K562 (cell line): ENCODE measurements at regions not wholly inside any gene's neighbourhood (a gene's known extent, or its start where the extent isn't known, plus 50 kb on each side); places are given as distances from the start of the nearest gene placed in this dataset.

Experiments used
- ATAC-seq: fragments of 200-7000 bp; cut with Tn5 transposase; 3 replicates; pipeline ENCODE4 v1.9.1; 2020; ENCODE audit warnings: moderate library complexity
- BruUV-seq: library from RNA; stranded (reverse); fragments of 400-500 nt; replicated peaks from 2 replicates; lab custom pipeline; 2021; lab: Mats Ljungman, UMichigan
- CTCF ChIA-PET: fragments of 300-600 bp; formaldehyde crosslinking; extraction: SDS; loops from one replicate; lab custom pipeline; 2021; ENCODE audit warnings: low intra/inter-chr PET ratio; lab: Yijun Ruan, JAX
- POLR2A ChIA-PET: fragments of 300-600, 350-650 bp; sonication (Branson Sonifier 250); formaldehyde crosslinking; extraction: SDS; loops from one replicate; lab custom pipeline; 2021; ENCODE audit warnings: antibody characterized with exemption, inconsistent platforms; lab: Yijun Ruan, JAX
- DNase-seq, 4 experiments: peaks; one replicate each; pipeline versions ENCODE4 v3.0.0 to v3.0.0-alpha.2; 2011 to 2018; ENCODE audit warnings: low spot score in 3 of 4, mixed read lengths in 3 of 4; ENCODE audit errors: extremely low read depth in 1 of 4
- FAIRE-seq: peaks from 2 replicates; lab custom pipeline; 2011; peaks lifted over from hg19 to GRCh38; lab: Jason Lieb, UNC
- H2AFZ ChIP-seq: 2 replicates; pipeline ENCODE4 v1.6.0; 2011; ENCODE audit warnings: low read depth, low read length, control low read depth, inconsistent platforms
- H3K27ac ChIP-seq: fragments of 200-600 bp; 3 replicates; pipeline ENCODE4 v1.8.0; 2011; ENCODE audit warnings: low read depth, mild to moderate bottlenecking, control low read depth, inconsistent platforms, low read length, moderate library complexity, mixed read lengths; ENCODE audit errors: extremely low read depth
- H3K27me3 ChIP-seq, 2 experiments: fragments of 300-600 bp in 1 of 2; 2 replicates in 1 of 2; 3 replicates in 1 of 2; pipeline versions ENCODE4 v1.6.0 to v1.8.0; 2011; ENCODE audit warnings: inconsistent platforms in 2 of 2, low read length in 2 of 2, mild to moderate bottlenecking in 1 of 2, mixed read lengths in 1 of 2, moderate library complexity in 1 of 2; ENCODE audit not compliant: control insufficient read depth in 2 of 2, insufficient read depth in 2 of 2
- H3K36me3 ChIP-seq: fragments of 300-600 bp; 3 replicates; pipeline ENCODE4 v1.8.0; 2011; ENCODE audit warnings: mild to moderate bottlenecking, low read length, inconsistent platforms; ENCODE audit not compliant: control insufficient read depth, insufficient read depth
- H3K4me1 ChIP-seq, 2 experiments: fragments of 200-600 bp in 1 of 2; replicated peaks in 1 of 2; 2 replicates in 1 of 2; 3 replicates in 1 of 2; pipeline versions ENCODE4 v1.5.1 to v1.8.0; 2011; ENCODE audit warnings: inconsistent platforms in 2 of 2, low read length in 2 of 2, mild to moderate bottlenecking in 1 of 2, mixed read lengths in 1 of 2, moderate library complexity in 1 of 2; ENCODE audit not compliant: control insufficient read depth in 2 of 2, insufficient read depth in 2 of 2
- H3K4me2 ChIP-seq: 2 replicates; pipeline ENCODE4 v1.6.1; 2011; ENCODE audit warnings: low read length, control low read depth, inconsistent platforms, mixed read lengths; ENCODE audit not compliant: insufficient read depth
- H3K4me3 ChIP-seq: fragments of 200-600 bp; sonication (generic), shearing (Covaris generic); 2 replicates; pipeline ENCODE4 v1.5.1; 2016; ENCODE audit warnings: control low read depth, inconsistent platforms
- H3K79me2 ChIP-seq: fragments of 200-600 bp; 3 replicates; pipeline ENCODE4 v1.8.0; 2011; ENCODE audit warnings: low read length, inconsistent platforms; ENCODE audit not compliant: control insufficient read depth, insufficient read depth
- H3K9ac ChIP-seq, 2 experiments: 2 replicates each; pipeline versions ENCODE4 v1.6.0 to v1.6.1; 2011; ENCODE audit warnings: low read depth in 2 of 2, low read length in 2 of 2, control low read depth in 1 of 2, inconsistent platforms in 1 of 2, mild to moderate bottlenecking in 1 of 2, mixed read lengths in 1 of 2; ENCODE audit not compliant: insufficient read depth in 1 of 2
- H3K9me1 ChIP-seq: one replicate; pipeline ENCODE4 v1.6.0; 2011; ENCODE audit warnings: inconsistent platforms, mild to moderate bottlenecking, low read length, moderate library complexity; ENCODE audit not compliant: control insufficient read depth, insufficient read depth
- H3K9me3 ChIP-seq: replicated peaks from 2 replicates; pipeline ENCODE4 v1.5.1; 2011; ENCODE audit warnings: low read depth, low read length, inconsistent platforms; ENCODE audit not compliant: control insufficient read depth, insufficient read depth
- H4K20me1 ChIP-seq: replicated peaks from 2 replicates; pipeline ENCODE4 v1.6.1; 2011; ENCODE audit warnings: low read length, inconsistent platforms, mixed read lengths; ENCODE audit not compliant: control insufficient read depth, insufficient read depth
- ADNP ChIP-seq: fragments of 200-800 bp; sonication (Bioruptor generic); IDR thresholded peaks from 2 replicates; pipeline ENCODE4 v1.6.1; 2016; ENCODE audit warnings: missing genetic modification characterization, missing compliant biosample characterization
- BRCA1 ChIP-seq, 2 experiments: fragments of 450-650 bp in 1 of 2; sonication (generic) in 1 of 2; formaldehyde crosslinking in 1 of 2; IDR thresholded peaks; 2 replicates each; pipeline versions ENCODE4 v1.5.0 to v1.6.1; 2017 to 2020; ENCODE audit warnings: mild to moderate bottlenecking in 1 of 2, missing genetic modification reagents in 1 of 2
- EGR1 ChIP-seq: fragments of 450-650 bp; conservative IDR thresholded peaks from 2 replicates; pipeline ENCODE4 v1.6.1; 2017; ENCODE audit warnings: mild to moderate bottlenecking
- FOXM1 ChIP-seq, 2 experiments: fragments of 450-650 bp in 1 of 2; sonication (generic) in 1 of 2; formaldehyde crosslinking in 1 of 2; IDR thresholded peaks; 2 replicates each; pipeline versions ENCODE4 v1.6.1 to v1.9.0; 2017 to 2022; ENCODE audit warnings: low read depth in 2 of 2, mild to moderate bottlenecking in 2 of 2, missing genetic modification reagents in 1 of 2, moderate library complexity in 1 of 2
- GABPB1 ChIP-seq: sonication (generic); formaldehyde crosslinking; IDR thresholded peaks from 2 replicates; pipeline ENCODE4 v1.8.0; 2022; ENCODE audit warnings: mild to moderate bottlenecking, missing genetic modification reagents
- HIVEP1 ChIP-seq: fragments of 250-450 bp; sonication (Bioruptor Pico); IDR thresholded peaks from 2 replicates; pipeline ENCODE4 v1.4.0; 2020; ENCODE audit warnings: mild to moderate bottlenecking
- TRIM28 ChIP-seq: fragments of 450-650 bp; IDR thresholded peaks from 2 replicates; pipeline ENCODE4 v1.6.1; 2017
- ZNF639 ChIP-seq, 2 experiments: fragments of 200-800 bp in 1 of 2; sonication (Bioruptor generic) in 1 of 2; sonication (generic) in 1 of 2; formaldehyde crosslinking in 1 of 2; IDR thresholded peaks in 1 of 2; conservative IDR thresholded peaks in 1 of 2; 2 replicates each; pipeline versions ENCODE4 v1.5.0 to v1.6.1; 2016 to 2020; ENCODE audit warnings: missing compliant biosample characterization in 1 of 2, missing genetic modification characterization in 1 of 2, missing genetic modification reagents in 1 of 2
- ZNF644 ChIP-seq: fragments of 200-800 bp; sonication (Bioruptor generic); IDR thresholded peaks from 2 replicates; pipeline ENCODE4 v1.6.1; 2016; ENCODE audit warnings: low read depth, missing genetic modification characterization, missing compliant biosample characterization
- WGBS: fragments of 100-300 bp; shearing (Covaris generic); methylation state at CpG from one replicate; pipeline ENCODE4 v1.1.6; 2016; ENCODE audit warnings: low coverage, mixed read lengths; ENCODE audit not compliant: insufficient coverage; ENCODE audit errors: missing lambda C conversion rate; 5-methylcytosine and 5-hydroxymethylcytosine counted together
- in situ Hi-C: fragments of 300-500 bp; cut with MboI; formaldehyde crosslinking; loops from 4 replicates; pipeline ENCODE4 v1.15.0; 2018; ENCODE audit warnings: inconsistent platforms, mixed read lengths
- intact Hi-C: fragments of 100-400 bp; cut with micrococcal nuclease; formaldehyde crosslinking; loops from 2 replicates; pipeline ENCODE4 v1.14.2; 2022
- TF ChIP-seq, protein P1 (sequence below): fragments of 450-650 bp; IDR thresholded peaks from 2 replicates; pipeline ENCODE4 v1.6.1; 2017; ENCODE audit warnings: antibody characterized with exemption
- TF ChIP-seq, protein P2 (sequence below): fragments of 250-450 bp; sonication (Bioruptor Pico); IDR thresholded peaks from 2 replicates; pipeline ENCODE4 v1.8.0; 2022; ENCODE audit warnings: moderate library complexity, mild to moderate bottlenecking, inconsistent platforms
- TF ChIP-seq, protein P3 (sequence below): sonication (generic); formaldehyde crosslinking; IDR thresholded peaks from 2 replicates; pipeline ENCODE4 v1.8.1; 2023; ENCODE audit warnings: missing genetic modification reagents, mild to moderate bottlenecking, borderline replicate concordance

GRCh38 chr13:104008075-104008474 is 941.9 kb upstream of the SLC10A2 start:
- no peak for ATAC-seq
- no peak overlapping the region for H3K27ac ChIP-seq
- H3K9me1 ChIP-seq: no peaks in the 10 kb centered on the region
- H3K79me2 ChIP-seq: no peaks in the 10 kb centered on the region
- no peak overlapping the region for H3K9ac ChIP-seq
- FAIRE-seq: no peak
- no peaks in the 10 kb centered on the region for H3K27me3 ChIP-seq
- BruUV-seq: no TSS peak
- H3K9me3 ChIP-seq: no peaks in the 10 kb centered on the region
- H3K4me2 ChIP-seq: no peak overlapping the region
- DNase-seq: no peak
- WGBS: 3% methylated on average over 4 of the region's 4 CpGs
- no peak overlapping the region for H2AFZ ChIP-seq
- no peaks in the 10 kb centered on the region for H3K4me1 ChIP-seq
- intact Hi-C loops (no loop called here), in situ Hi-C loops (no loop called here)
- no peaks in the 10 kb centered on the region for H3K36me3 ChIP-seq
- no peak overlapping the region for H3K4me3 ChIP-seq
- ChIA-PET POLR2A (no interaction called here), CTCF (no interaction called here)
- no peaks in the 10 kb centered on the region for H4K20me1 ChIP-seq
- TF ChIP-seq, protein P1, sequence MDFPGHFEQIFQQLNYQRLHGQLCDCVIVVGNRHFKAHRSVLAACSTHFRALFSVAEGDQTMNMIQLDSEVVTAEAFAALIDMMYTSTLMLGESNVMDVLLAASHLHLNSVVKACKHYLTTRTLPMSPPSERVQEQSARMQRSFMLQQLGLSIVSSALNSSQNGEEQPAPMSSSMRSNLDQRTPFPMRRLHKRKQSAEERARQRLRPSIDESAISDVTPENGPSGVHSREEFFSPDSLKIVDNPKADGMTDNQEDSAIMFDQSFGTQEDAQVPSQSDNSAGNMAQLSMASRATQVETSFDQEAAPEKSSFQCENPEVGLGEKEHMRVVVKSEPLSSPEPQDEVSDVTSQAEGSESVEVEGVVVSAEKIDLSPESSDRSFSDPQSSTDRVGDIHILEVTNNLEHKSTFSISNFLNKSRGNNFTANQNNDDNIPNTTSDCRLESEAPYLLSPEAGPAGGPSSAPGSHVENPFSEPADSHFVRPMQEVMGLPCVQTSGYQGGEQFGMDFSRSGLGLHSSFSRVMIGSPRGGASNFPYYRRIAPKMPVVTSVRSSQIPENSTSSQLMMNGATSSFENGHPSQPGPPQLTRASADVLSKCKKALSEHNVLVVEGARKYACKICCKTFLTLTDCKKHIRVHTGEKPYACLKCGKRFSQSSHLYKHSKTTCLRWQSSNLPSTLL: no peak
- TF ChIP-seq BRCA1 (IDR thresholded peaks at IDR 0.05) (no peak), BRCA1 (CRISPR knock-in tag; IDR thresholded peaks at IDR 0.05) (no peak), ZNF644 (tag) (no peak), HIVEP1 (no peak), FOXM1 (IDR thresholded peaks at IDR 0.05; ENCODE audit: low read depth) (no peak), FOXM1 (CRISPR knock-in tag; IDR thresholded peaks at IDR 0.05; ENCODE audit: low read depth) (no peak), ZNF639 (CRISPR knock-in tag; conservative IDR thresholded peaks at IDR 0.05 in 1 of 2, IDR thresholded peaks at IDR 0.05 in 1 of 2) (no peak), GABPB1 (CRISPR knock-in tag) (no peak), TRIM28 (no peak), ADNP (no peak), EGR1 (no peak)
- TF ChIP-seq, protein P2, sequence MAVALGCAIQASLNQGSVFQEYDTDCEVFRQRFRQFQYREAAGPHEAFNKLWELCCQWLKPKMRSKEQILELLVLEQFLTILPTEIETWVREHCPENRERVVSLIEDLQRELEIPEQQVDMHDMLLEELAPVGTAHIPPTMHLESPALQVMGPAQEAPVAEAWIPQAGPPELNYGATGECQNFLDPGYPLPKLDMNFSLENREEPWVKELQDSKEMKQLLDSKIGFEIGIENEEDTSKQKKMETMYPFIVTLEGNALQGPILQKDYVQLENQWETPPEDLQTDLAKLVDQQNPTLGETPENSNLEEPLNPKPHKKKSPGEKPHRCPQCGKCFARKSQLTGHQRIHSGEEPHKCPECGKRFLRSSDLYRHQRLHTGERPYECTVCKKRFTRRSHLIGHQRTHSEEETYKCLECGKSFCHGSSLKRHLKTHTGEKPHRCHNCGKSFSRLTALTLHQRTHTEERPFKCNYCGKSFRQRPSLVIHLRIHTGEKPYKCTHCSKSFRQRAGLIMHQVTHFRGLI (CRISPR knock-in tag): no peak
- TF ChIP-seq, protein P3, sequence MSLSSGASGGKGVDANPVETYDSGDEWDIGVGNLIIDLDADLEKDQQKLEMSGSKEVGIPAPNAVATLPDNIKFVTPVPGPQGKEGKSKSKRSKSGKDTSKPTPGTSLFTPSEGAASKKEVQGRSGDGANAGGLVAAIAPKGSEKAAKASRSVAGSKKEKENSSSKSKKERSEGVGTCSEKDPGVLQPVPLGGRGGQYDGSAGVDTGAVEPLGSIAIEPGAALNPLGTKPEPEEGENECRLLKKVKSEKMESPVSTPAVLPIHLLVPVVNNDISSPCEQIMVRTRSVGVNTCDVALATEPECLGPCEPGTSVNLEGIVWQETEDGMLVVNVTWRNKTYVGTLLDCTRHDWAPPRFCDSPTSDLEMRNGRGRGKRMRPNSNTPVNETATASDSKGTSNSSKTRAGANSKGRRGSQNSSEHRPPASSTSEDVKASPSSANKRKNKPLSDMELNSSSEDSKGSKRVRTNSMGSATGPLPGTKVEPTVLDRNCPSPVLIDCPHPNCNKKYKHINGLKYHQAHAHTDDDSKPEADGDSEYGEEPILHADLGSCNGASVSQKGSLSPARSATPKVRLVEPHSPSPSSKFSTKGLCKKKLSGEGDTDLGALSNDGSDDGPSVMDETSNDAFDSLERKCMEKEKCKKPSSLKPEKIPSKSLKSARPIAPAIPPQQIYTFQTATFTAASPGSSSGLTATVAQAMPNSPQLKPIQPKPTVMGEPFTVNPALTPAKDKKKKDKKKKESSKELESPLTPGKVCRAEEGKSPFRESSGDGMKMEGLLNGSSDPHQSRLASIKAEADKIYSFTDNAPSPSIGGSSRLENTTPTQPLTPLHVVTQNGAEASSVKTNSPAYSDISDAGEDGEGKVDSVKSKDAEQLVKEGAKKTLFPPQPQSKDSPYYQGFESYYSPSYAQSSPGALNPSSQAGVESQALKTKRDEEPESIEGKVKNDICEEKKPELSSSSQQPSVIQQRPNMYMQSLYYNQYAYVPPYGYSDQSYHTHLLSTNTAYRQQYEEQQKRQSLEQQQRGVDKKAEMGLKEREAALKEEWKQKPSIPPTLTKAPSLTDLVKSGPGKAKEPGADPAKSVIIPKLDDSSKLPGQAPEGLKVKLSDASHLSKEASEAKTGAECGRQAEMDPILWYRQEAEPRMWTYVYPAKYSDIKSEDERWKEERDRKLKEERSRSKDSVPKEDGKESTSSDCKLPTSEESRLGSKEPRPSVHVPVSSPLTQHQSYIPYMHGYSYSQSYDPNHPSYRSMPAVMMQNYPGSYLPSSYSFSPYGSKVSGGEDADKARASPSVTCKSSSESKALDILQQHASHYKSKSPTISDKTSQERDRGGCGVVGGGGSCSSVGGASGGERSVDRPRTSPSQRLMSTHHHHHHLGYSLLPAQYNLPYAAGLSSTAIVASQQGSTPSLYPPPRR (CRISPR knock-in tag): no peak
